GM13977 (cell line): ENCODE measurements at regions not wholly inside any gene's neighbourhood (a gene's known extent, or its start where the extent isn't known, plus 50 kb on each side); places are given as distances from the start of the nearest gene placed in this dataset.

Source experiments
- DNase-seq: peaks from one replicate; pipeline ENCODE4 v3.0.0; 2012; ENCODE audit warnings: low spot score
- in situ Hi-C: fragments of 300-500 bp; cut with MboI; formaldehyde crosslinking; loops from one replicate; pipeline ENCODE4 v1.12.0; 2022; ENCODE audit warnings: low sequenced_read_pairs, low pct_unique_long_range_greater_than_20kb, mixed read lengths, inconsistent platforms; ENCODE audit not compliant: unreplicated experiment
- TF ChIP-seq, protein P1 (sequence below): IDR thresholded peaks from 2 replicates; pipeline ENCODE4 v1.5.1; 2012; ENCODE audit warnings: mild to moderate bottlenecking, control low read depth; ENCODE audit not compliant: insufficient read depth; ENCODE audit errors: extremely low read depth, missing control alignments

DNA sequence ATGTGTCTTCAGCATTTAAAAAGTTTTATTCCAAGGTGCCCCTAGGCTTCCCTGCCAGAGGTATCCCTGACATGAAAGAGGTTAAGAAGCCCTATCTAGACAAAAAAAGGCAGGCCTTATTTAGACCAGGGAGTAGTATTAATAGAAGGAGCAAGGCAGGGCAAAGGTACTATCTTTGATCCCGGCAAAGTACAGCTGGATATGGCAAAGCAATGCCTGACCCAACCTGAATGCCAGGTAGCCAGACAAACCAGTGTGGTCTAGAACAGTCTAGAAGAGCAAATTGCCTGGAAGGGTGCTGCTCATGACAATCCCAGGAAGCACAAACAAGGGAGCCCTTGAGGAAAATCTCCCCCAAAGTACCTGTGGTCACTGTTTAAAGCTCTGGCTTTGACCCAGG, 62.6 kb upstream of the SYT13 start:
- in situ Hi-C loops = no loop called here
- TF ChIP-seq, protein P1, sequence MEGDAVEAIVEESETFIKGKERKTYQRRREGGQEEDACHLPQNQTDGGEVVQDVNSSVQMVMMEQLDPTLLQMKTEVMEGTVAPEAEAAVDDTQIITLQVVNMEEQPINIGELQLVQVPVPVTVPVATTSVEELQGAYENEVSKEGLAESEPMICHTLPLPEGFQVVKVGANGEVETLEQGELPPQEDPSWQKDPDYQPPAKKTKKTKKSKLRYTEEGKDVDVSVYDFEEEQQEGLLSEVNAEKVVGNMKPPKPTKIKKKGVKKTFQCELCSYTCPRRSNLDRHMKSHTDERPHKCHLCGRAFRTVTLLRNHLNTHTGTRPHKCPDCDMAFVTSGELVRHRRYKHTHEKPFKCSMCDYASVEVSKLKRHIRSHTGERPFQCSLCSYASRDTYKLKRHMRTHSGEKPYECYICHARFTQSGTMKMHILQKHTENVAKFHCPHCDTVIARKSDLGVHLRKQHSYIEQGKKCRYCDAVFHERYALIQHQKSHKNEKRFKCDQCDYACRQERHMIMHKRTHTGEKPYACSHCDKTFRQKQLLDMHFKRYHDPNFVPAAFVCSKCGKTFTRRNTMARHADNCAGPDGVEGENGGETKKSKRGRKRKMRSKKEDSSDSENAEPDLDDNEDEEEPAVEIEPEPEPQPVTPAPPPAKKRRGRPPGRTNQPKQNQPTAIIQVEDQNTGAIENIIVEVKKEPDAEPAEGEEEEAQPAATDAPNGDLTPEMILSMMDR = no peak
- no peak for DNase-seq

DNA sequence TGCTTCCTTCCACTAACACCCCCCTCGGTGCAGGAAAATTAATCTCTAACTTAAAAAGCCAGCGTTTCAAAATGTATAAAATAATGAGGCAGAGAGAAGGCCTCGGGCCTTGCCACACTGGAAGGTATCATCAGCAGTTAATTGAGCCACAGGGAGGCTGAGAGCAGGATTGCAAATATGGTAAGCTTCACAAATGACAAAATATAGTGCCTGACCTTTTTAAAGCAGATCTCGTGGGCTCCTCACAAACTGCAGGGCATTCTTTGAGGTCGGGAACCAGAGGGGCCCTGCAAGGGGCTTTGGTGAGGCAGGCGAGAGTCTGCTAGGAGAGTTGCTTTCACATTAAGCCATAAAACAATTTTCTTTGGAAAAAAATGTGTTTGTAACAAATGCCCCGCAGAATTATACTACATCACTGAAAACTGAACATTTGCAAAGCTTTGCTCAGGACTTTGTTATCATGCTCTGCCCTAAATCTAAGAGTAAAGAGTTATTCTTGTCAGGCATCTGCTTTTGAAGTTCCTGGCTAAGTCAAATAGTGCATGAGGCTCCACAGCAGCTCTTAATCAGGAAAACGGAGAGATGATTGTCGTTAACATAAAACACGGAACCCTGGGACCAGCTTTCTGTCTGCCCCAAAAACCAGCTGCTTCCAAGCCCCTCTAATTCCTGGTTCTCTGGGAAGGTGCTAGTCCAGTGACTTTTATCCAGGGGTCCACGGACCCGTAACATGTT, 61.4 kb upstream of the SYT13 start:
- in situ Hi-C loops = no loop called here
- TF ChIP-seq, protein P1 = no peak
- no peak for DNase-seq

DNA sequence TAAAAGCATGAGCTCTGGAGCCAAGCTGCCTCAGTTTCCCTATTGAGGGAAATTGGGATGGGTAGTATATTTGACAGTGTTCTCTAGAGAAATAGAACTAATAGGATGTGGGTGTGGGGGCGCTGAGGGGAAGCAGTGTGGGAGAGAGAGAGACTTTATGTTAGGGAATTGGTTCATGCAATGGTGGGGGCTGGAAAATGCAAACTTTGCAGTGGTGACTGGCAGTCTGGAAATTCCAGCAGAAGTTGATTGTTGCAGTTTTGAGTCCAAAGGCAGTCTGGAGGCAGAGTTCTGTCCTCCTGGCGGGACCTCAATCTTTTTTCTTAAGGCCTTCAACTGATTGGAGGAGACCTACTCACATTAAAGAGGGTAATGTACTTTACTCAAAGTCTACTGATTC, 59.4 kb upstream of the SYT13 start:
- DNase-seq = no peak
- TF ChIP-seq, protein P1 = no peak
- in situ Hi-C loops = no loop called here

DNA sequence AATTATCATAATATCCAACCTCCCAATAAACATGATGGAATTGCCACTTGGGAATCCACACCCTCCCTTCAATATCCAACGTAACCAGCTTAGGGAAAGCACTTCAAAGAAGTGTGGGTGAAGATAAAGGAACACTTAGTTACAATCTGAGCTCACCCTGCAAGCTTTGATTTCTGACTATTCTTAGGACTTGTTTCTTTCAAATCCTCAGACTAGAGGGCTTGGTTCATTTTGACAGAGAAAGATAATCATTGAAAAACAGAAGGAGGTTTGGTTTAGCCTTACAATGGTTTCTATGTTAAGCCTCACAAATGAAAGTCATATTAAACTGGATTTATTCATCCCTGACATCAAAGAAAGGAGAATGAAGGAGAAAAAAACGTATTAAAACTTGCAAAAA, 57.9 kb upstream of the SYT13 start:
- TF ChIP-seq, protein P1 = no peak
- DNase-seq = no peak

DNA sequence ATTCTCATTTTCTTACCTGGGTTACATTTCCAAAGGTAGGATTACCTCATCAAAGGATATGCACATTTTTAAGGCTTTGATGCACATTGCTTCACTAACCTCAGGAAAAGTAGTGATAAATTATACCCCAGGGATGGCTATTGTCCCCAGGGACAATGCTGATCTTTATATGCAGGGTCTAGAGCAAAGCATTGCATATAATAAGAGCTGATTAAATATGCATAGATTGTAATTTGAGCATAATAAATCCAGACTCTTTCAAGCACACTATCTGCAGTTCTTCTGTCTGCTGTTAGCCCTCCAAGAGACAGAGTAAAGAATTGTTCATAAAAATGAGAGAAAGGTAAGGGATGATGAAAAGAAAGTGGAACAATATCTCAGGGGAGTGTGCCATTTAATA, 57.3 kb upstream of the SYT13 start:
- in situ Hi-C loops = no loop called here
- DNase-seq = no peak

More for the DNA sequence above, 57.9 kb upstream of the SYT13 start:
- in situ Hi-C loops = no loop called here

DNA sequence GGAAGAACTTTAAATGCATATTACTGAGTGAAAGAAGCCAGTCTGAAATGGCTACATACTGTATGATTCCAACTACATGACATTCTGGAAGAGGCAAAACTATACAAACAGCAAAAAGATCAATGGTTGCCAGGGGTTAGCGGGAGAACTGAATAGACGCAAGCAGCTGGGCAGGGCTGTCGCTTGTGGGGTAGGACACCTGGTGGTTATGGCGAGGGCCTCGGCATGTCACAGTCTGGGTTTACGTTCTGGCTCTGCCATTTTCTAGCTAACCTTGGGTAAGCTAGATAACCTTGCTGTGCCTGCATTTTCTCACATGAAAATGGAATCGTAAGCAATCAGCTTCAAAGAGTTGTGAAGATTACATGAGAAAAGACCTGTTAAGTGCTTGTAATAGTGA, 55.2 kb upstream of the SYT13 start:
- TF ChIP-seq, protein P1 = no peak
- no peak for DNase-seq
- in situ Hi-C loops = no loop called here

More for the DNA sequence above, 57.3 kb upstream of the SYT13 start:
- TF ChIP-seq, protein P1 = no peak
